ENCODE measurements at regions not wholly inside any gene's neighbourhood (a gene's known extent, or its start where the extent isn't known, plus 50 kb on each side); places are given as distances from the start of the nearest gene placed in this dataset.
A peak's percentile ranks its signal among the peaks of the same experiment; 100 is the strongest.

- Histone ChIP-seq H3K36me3 (ENCODE audit: control insufficient read depth, insufficient read depth, low read length) (no peaks in the 10 kb centered on the region), H3K4me3 (ENCODE audit: low read length) (no peak overlapping the region), H3K27me3 (ENCODE audit: control insufficient read depth, insufficient read depth, low read length, poor library complexity, severe bottlenecking) (no peaks in the 10 kb centered on the region), H3K27ac (ENCODE audit: low read depth, low read length) (no peak overlapping the region), H3K9ac (ENCODE audit: extremely low read depth, low read length, poor library complexity, severe bottlenecking) (no peak overlapping the region), H3K4me1 (ENCODE audit: control insufficient read depth, insufficient read depth, low read length) (peaks cover 2% of the 10 kb centered on the region), H3K9me3 (ENCODE audit: control insufficient read depth, low read length) (no peaks in the 10 kb centered on the region)
- Mint-ChIP-seq H3K9me3 (peaks cover 2% of the 10 kb centered on the region), H3K36me3 (ENCODE audit: low read depth) (no peaks in the 10 kb centered on the region), H3K27me3 (ENCODE audit: insufficient read depth) (no peaks in the 10 kb centered on the region), H3K4me3 (no peak overlapping the region), H3K27ac (peak overlapping the region; percentile 31), H3K4me1 (peaks cover 12% of the 10 kb centered on the region)
- TF ChIP-seq, protein P1, sequence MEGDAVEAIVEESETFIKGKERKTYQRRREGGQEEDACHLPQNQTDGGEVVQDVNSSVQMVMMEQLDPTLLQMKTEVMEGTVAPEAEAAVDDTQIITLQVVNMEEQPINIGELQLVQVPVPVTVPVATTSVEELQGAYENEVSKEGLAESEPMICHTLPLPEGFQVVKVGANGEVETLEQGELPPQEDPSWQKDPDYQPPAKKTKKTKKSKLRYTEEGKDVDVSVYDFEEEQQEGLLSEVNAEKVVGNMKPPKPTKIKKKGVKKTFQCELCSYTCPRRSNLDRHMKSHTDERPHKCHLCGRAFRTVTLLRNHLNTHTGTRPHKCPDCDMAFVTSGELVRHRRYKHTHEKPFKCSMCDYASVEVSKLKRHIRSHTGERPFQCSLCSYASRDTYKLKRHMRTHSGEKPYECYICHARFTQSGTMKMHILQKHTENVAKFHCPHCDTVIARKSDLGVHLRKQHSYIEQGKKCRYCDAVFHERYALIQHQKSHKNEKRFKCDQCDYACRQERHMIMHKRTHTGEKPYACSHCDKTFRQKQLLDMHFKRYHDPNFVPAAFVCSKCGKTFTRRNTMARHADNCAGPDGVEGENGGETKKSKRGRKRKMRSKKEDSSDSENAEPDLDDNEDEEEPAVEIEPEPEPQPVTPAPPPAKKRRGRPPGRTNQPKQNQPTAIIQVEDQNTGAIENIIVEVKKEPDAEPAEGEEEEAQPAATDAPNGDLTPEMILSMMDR (conservative IDR thresholded peaks at IDR 0.05), result no peak
- WGBS, 2 experiments (ENCODE audit: insufficient coverage in 1 of 2, insufficient read length in 1 of 2), result 90 to 92% methylated on average over 5 to 7 of the region's 7 CpGs
- no peak for DNase-seq
Observed at GRCh38 chr7:117997862-117998825, 124.9 kb upstream of the CTTNBP2 start.

- H3K36me3 ChIP-seq (ENCODE audit: control insufficient read depth, insufficient read depth, low read length), result no peaks in the 10 kb centered on the region
- TF ChIP-seq, protein P1 (conservative IDR thresholded peaks at IDR 0.05), result no peak
- H3K9ac ChIP-seq (ENCODE audit: extremely low read depth, low read length, poor library complexity, severe bottlenecking), result no peak overlapping the region
- DNase-seq, result no peak
- no peaks in the 10 kb centered on the region for H3K27me3 ChIP-seq (ENCODE audit: control insufficient read depth, insufficient read depth, low read length, poor library complexity, severe bottlenecking)
- H3K36me3 Mint-ChIP-seq (ENCODE audit: low read depth), result no peaks in the 10 kb centered on the region
- no peak overlapping the region for H3K27ac Mint-ChIP-seq
- no peak overlapping the region for H3K4me3 ChIP-seq (ENCODE audit: low read length)
- H3K27ac ChIP-seq (ENCODE audit: low read depth, low read length), result no peak overlapping the region
- peaks cover 3% of the 10 kb centered on the region for H3K4me1 ChIP-seq (ENCODE audit: control insufficient read depth, insufficient read depth, low read length)
- H3K4me3 Mint-ChIP-seq, result no peak overlapping the region
- H3K4me1 Mint-ChIP-seq, result peaks cover 25% of the 10 kb centered on the region
- peaks cover 2% of the 10 kb centered on the region for H3K9me3 Mint-ChIP-seq
- H3K9me3 ChIP-seq (ENCODE audit: control insufficient read depth, low read length), result no peaks in the 10 kb centered on the region
- 92 to 100% methylated on average over 2 to 6 of the region's 6 CpGs for WGBS, 2 experiments (ENCODE audit: insufficient coverage in 1 of 2, insufficient read length in 1 of 2)
- peaks cover 3% of the 10 kb centered on the region for H3K27me3 Mint-ChIP-seq (ENCODE audit: insufficient read depth)
Observed at GRCh38 chr7:118000480-118001202, 127.4 kb upstream of the CTTNBP2 start.

GRCh38 chr7:118003476-118003875 lies 130.2 kb upstream of the CTTNBP2 start:
- H3K27ac ChIP-seq (ENCODE audit: low read depth, low read length), result no peak overlapping the region
- Mint-ChIP-seq H3K9me3 (peaks cover 2% of the 10 kb centered on the region), H3K27ac (peak overlapping the region; percentile 5), H3K4me1 (peaks cover 24% of the 10 kb centered on the region), H3K27me3 (ENCODE audit: insufficient read depth) (peaks cover 3% of the 10 kb centered on the region), H3K36me3 (ENCODE audit: low read depth) (no peaks in the 10 kb centered on the region), H3K4me3 (no peak overlapping the region)
- no peak overlapping the region for H3K9ac ChIP-seq (ENCODE audit: extremely low read depth, low read length, poor library complexity, severe bottlenecking)
- no peak overlapping the region for H3K4me3 ChIP-seq (ENCODE audit: low read length)
- H3K4me1 ChIP-seq (ENCODE audit: control insufficient read depth, insufficient read depth, low read length), result peaks cover 3% of the 10 kb centered on the region
- TF ChIP-seq, protein P1 (conservative IDR thresholded peaks at IDR 0.05), result no peak
- H3K27me3 ChIP-seq (ENCODE audit: control insufficient read depth, insufficient read depth, low read length, poor library complexity, severe bottlenecking), result no peaks in the 10 kb centered on the region
- H3K36me3 ChIP-seq (ENCODE audit: control insufficient read depth, insufficient read depth, low read length), result no peaks in the 10 kb centered on the region
- DNase-seq, result no peak
- H3K9me3 ChIP-seq (ENCODE audit: control insufficient read depth, low read length), result no peaks in the 10 kb centered on the region
- 80% methylated on average over 1 of the region's 1 CpG; no CpG with 5 or more reads in 1 of the 2 experiments for WGBS, 2 experiments (ENCODE audit: insufficient coverage in 1 of 2, insufficient read length in 1 of 2)
